Left lung (tissue), 4 donors: ENCODE measurements at regions not wholly inside any gene's neighbourhood (a gene's known extent, or its start where the extent isn't known, plus 50 kb on each side); places are given as distances from the start of the nearest gene placed in this dataset.

Experiments used
- ATAC-seq: fragments of 200-7000 bp; cut with Tn5 transposase; one replicate; pipeline ENCODE4 v1.9.1; 2020; ENCODE audit warnings: moderate library complexity
- DNase-seq, 4 donors: peaks; one replicate each; pipeline ENCODE4 v3.0.0-alpha.2; 2013 to 2020
- H3K27ac ChIP-seq, 2 donors: fragments of 200-600 bp; sonication (generic) in 1 of 2; one replicate each; pipeline versions ENCODE4 v1.5.0 to v1.8.0; 2020 to 2021
- H3K27me3 ChIP-seq, 2 donors: fragments of 200-600 bp; sonication (generic) in 1 of 2; one replicate each; pipeline versions ENCODE4 v1.5.0 to v1.8.0; 2020 to 2021
- H3K36me3 ChIP-seq, 2 donors: fragments of 200-600 bp; sonication (generic) in 1 of 2; one replicate each; pipeline versions ENCODE4 v1.5.0 to v1.8.0; 2020 to 2021
- H3K4me1 ChIP-seq, 2 donors: fragments of 200-600 bp; one replicate each; pipeline ENCODE4 v1.8.0; 2021
- H3K4me3 ChIP-seq, 2 donors: fragments of 200-600 bp; sonication (generic) in 1 of 2; one replicate each; pipeline versions ENCODE4 v1.5.0 to v1.8.0; 2020 to 2021; ENCODE audit warnings: mild to moderate bottlenecking in 1 of 2
- H3K9me3 ChIP-seq, 2 donors: fragments of 200-600 bp; sonication (generic) in 1 of 2; one replicate each; pipeline versions ENCODE4 v1.5.0 to v1.8.0; 2020 to 2021
- CTCF ChIP-seq, 2 donors: fragments of 200-600 bp; sonication (generic) in 1 of 2; IDR thresholded peaks; one replicate each; pipeline versions ENCODE4 v1.5.0 to v1.8.0; 2021; ENCODE audit warnings: antibody characterized with exemption in 2 of 2
- intact Hi-C, 2 donors: fragments of 100-400 bp; cut with DNase I; formaldehyde crosslinking; loops; one replicate each; pipeline versions ENCODE4 v1.11.2 to v1.14.2; 2022
- donor health status: DM: no; HTN: yes; CAD: no.
- donor health status: DM: no; HTN: no; CAD: no.

GRCh38 chr3:147649475-147649874 is 240.3 kb downstream of the ZIC1 start:
- no peak for ATAC-seq
- no peak for DNase-seq

GRCh38 chr3:147651107-147651778 is 242.1 kb downstream of the ZIC1 start:
- intact Hi-C loops = no loop called here
- Histone ChIP-seq H3K4me3 (no peak overlapping the region), H3K9me3 (no peaks in the 10 kb centered on the region), H3K36me3 (no peaks in the 10 kb centered on the region), H3K27me3 (no peaks in the 10 kb centered on the region), H3K27ac (no peak overlapping the region), H3K4me1 (no peaks in the 10 kb centered on the region)
- no peak for TF ChIP-seq CTCF (IDR thresholded peaks at IDR 0.05)
- no peak for ATAC-seq
- no peak for DNase-seq

More at GRCh38 chr3:147649475-147649874, 240.3 kb downstream of the ZIC1 start:
- no peaks in the 10 kb centered on the region for H3K4me1 ChIP-seq
- H3K36me3 ChIP-seq = no peaks in the 10 kb centered on the region
- H3K27ac ChIP-seq = no peak overlapping the region
- H3K9me3 ChIP-seq = no peaks in the 10 kb centered on the region
- no peak overlapping the region for H3K4me3 ChIP-seq
- intact Hi-C loops = no loop called here
- no peak for TF ChIP-seq CTCF (IDR thresholded peaks at IDR 0.05)
- no peaks in the 10 kb centered on the region for H3K27me3 ChIP-seq

DNA sequence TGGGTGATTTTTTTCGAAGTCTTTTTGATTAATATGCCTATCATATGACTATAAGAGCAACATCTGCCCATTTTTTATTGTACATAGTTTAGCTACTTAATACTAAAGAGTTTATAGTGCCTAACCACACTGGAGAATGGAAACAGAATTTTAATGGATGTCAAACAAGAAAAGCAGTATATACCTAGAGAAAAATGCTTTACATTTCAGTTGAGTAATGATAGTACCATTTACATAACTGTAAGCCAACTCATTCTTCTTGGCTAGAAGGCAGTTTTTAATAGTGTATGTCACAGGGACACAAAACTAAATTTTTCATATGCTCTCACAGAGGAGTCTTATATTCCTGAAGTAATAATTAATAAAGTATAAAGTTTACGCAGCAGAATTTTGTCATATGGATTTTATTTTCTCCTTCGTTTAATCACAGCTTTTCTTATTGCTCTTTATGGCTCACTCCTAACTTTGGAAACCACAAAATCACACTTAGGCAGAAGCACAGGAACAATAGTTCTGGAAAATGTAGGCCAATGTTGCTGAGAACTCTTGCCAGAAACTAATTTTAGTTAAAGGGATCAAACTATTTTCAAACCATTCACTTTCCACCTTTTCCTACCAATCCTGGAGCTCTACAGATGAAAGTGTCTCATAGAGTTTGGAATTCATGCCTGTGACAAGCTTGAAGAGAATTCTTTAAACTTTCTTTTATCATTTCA is 243.6 kb downstream of the ZIC1 start:
- no peak overlapping the region for H3K27ac ChIP-seq
- no peaks in the 10 kb centered on the region for H3K36me3 ChIP-seq
- no peaks in the 10 kb centered on the region for H3K9me3 ChIP-seq
- no peak for DNase-seq
- no peaks in the 10 kb centered on the region for H3K4me1 ChIP-seq
- intact Hi-C loops = no loop called here
- ATAC-seq = no peak
- TF ChIP-seq CTCF (IDR thresholded peaks at IDR 0.05) = no peak
- no peaks in the 10 kb centered on the region for H3K27me3 ChIP-seq
- H3K4me3 ChIP-seq = no peak overlapping the region

DNA sequence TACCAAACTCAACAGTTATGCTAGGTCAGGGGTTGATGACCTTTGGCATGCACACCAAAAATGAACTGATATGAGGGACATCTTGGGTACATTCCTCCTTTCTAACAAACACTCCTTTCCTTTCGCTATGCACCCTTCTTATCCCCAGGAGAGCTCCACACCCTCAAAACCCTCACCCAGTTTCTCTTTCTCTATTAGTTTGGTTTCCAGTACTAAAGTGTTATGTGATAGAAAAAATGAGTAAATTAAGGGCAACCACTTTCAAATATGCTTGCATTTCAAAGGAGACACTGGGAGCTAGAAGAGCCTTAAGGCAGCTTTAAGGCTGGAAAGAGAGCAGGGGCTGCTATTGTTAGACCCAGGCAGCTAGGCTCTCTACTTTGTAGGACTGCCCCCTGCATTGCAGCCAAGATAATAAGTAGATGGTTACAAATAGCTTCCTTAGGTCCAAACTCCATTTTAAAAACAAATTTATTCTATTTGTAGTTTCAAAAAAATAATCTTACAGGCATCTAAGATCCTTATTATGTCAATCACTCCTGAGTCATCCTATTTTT is 244.3 kb downstream of the ZIC1 start:
- DNase-seq (no peak), ATAC-seq (no peak)
- H3K27me3 ChIP-seq = no peaks in the 10 kb centered on the region
- no peak overlapping the region for H3K4me3 ChIP-seq
- H3K9me3 ChIP-seq = no peaks in the 10 kb centered on the region
- no peak overlapping the region for H3K27ac ChIP-seq
- no peaks in the 10 kb centered on the region for H3K36me3 ChIP-seq
- intact Hi-C loops = no loop called here
- TF ChIP-seq CTCF (IDR thresholded peaks at IDR 0.05) = no peak
- H3K4me1 ChIP-seq = no peaks in the 10 kb centered on the region

GRCh38 chr3:147654827-147655226 is 245.7 kb downstream of the ZIC1 start:
- Histone ChIP-seq H3K27me3 (no peaks in the 10 kb centered on the region), H3K9me3 (no peaks in the 10 kb centered on the region), H3K27ac (no peak overlapping the region), H3K4me1 (no peaks in the 10 kb centered on the region), H3K4me3 (no peak overlapping the region), H3K36me3 (no peaks in the 10 kb centered on the region)
- DNase-seq (no peak), ATAC-seq (peak; percentile 41)
- intact Hi-C loops = no loop called here
- TF ChIP-seq CTCF (IDR thresholded peaks at IDR 0.05) = no peak
